PC-9 (cell line): ENCODE measurements at regions not wholly inside any gene's neighbourhood (a gene's known extent, or its start where the extent isn't known, plus 50 kb on each side); places are given as distances from the start of the nearest gene placed in this dataset.

Experiments
- CTCF ChIP-seq: fragments of 200-600 bp; sonication (generic); conservative IDR thresholded peaks from 2 replicates; pipeline ENCODE4 v1.6.1; 2017; ENCODE audit warnings: mixed run types, antibody characterized with exemption, mild to moderate bottlenecking, moderate library complexity
- EZH2 ChIP-seq: fragments of 200-600 bp; sonication (generic); IDR thresholded peaks from 2 replicates; pipeline ENCODE4 v1.8.0; 2017; ENCODE audit warnings: antibody characterized with exemption, low read depth

GRCh38 chr4:32917586-32917985 is 2197.4 kb downstream of the PCDH7 start:
- TF ChIP-seq CTCF (no peak), EZH2 (no peak)
